Activated T-cell treated with anti-CD3 and anti-CD28 coated beads for 1 hour (primary cell): ENCODE measurements at regions not wholly inside any gene's neighbourhood (a gene's known extent, or its start where the extent isn't known, plus 50 kb on each side); places are given as distances from the start of the nearest gene placed in this dataset.
"Not testable (repeated sequence)": the region's sequence is repeated elsewhere in the genome, so short reads cannot be mapped to it uniquely, and the experiment has no call there.

ENCODE experiments used
- DNase-seq: peaks from one replicate; pipeline ENCODE4 v3.0.0-alpha.2; 2020; ENCODE audit warnings: low read depth

DNA sequence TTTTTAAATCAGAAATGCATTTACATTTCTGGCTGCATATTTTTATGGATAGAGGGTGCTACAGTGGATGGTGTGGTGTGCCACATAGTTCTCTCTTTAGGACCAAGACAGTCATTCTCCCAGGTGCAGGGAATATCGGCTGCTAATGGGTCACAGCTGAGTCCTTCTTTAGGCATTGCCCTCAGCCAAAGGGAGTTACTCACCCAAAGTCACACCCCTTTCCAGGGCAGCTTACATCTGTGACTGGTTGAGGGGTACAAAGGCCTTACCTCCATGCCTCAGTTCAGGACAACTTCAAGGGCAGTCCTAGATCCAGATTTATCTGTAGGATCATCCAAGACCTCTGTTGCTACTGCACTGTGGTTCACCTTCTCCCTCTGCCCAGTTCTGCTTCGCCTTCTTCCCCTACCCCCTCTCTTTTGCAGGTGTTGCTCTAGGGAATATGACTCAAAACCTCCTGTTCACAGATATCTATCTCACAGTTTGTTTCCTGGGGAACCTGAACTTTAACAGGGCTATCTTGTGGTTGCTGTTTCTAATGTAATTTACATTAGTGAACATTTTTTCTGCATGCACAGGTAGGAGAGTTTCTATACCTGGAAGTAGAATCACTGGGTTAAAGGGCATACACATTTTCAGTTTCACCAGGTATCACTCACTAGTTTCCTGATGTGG lies 413.9 kb downstream of the RPS6KC1 start:
- no peak for DNase-seq

DNA sequence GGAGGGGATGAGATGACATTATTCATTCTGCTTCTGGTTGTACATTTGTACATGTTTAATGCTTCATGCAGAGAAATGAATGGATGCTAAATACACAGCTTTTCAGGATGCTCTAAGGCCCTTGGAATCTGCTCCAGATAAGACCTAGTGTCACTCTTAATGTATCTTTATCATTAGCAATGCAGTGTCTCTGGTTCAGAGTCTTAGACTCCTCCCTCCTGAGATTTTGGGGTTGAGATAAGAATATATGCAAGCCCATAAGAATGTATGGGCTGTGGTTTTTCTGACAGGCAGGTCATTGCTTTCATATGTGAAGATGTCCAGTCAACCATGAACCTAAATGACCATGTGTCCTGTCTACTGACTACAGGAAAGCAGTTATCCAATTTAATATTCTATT lies 415.5 kb downstream of the RPS6KC1 start:
- no peak for DNase-seq

DNA sequence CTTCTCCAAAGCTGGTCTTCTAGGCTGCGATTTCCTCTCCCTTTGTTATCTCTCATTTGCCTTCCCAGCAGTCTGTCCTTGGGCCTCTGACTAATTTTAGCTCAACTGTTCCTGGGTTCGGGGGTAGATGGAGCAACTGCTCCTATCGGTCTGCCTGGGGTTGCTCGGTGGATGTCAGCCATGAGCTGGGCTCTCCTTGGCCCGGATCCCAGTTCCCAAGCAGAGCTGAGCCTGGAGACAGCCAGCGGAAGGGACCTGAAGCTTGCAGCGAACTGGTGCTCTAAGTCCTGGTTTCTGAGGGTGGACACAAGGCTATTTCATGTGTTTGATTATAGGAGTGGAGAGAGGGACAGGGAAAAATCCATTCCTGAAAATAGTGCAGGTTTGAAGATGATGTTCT lies 423.0 kb downstream of the RPS6KC1 start:
- DNase-seq: no peak

DNA sequence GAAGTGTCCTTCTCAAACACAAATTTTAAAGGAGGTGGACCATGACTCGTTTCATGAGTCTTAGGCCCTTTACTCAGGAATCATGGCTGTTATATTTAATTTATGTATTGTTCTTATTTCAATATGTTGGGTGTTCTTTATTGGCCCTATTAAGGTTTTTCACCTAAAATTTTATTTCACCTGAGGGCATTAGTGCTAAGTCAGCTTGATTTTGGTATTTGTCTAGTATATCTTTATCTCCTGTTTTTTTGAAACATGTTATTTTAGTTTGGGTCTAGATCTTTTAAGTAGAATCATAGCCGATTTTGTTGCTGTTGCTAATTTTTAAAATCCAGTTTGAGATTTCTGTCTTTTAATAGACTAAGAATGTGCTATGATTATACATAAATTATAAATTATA lies 430.4 kb downstream of the RPS6KC1 start:
- no peak for DNase-seq

DNA sequence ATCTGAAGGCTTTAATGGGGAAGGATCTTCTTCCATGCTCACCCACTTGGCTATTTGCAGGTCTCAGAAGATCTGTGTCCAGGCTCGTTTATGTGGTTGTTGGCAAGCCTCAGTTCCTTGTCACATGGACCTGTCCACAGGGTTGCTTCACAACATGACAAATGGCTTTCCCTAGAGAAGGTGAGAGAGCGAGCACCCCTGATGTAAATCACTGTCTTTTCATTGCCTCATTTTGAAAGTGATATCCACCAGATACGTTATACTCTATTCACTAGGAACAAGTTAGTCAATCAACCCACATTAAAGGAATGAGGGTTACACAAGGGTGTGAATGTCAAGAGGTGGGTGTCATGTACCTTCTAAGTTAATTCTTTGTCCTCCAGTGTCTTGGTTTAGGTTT lies 433.3 kb downstream of the RPS6KC1 start:
- no peak for DNase-seq

DNA sequence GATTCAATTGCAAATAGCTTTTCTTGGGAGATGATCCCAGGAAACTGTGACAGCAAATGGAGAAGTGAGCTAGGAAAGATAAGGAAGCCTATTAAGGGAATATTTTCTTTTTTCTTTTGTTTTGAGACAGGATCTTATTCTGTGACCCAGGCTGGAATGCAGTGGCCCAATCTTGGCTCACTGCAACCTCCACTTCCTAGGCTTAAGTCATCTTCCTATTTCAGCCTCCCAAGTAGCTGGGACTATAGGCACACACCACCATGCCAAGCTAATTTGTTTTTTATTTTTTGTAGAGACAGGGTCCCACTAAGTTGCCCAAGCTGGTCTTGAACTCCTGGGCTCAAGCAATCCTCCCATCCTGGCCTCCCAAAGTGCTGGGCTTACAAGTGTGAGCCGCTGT lies 433.7 kb downstream of the RPS6KC1 start:
- DNase-seq: no peak

DNA sequence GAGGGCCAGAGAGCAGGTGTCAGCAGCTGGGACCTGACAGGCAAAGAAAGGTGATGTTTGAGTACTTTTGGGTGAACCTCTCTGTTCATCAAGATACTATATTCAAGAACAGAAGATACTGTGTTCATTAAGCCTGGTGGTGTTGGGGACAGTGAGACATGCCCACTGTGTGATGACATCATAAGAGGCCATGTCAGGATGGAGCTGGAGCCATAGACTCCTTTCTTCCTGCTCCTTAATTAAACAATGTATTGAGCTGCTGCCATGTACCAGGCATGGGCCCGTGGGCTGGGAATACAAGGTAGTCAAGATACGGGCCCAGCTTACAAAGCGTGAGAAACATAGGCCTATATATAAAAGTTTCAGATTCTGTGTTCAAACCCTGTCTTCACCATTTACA lies 435.4 kb downstream of the RPS6KC1 start:
- no peak for DNase-seq

DNA sequence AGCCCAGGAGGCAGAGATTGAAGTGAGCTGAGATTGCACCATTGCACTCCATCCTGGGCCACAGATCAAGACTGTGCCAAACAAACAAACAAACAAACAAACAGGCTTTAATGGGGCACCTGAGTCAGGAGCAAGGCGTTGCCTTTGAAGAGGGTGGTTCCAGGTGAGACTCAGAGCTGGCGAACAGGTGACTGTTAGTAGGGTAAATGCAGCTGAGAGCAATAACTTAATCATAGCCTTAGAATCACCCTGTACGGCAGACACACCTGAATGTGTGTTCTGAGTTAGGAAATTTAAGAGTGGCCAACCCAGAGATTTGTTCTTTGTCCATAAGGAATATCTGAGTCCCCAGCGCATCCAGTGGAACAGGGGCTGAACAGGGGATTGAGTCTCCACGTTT lies 440.4 kb downstream of the RPS6KC1 start:
- DNase-seq: no peak

DNA sequence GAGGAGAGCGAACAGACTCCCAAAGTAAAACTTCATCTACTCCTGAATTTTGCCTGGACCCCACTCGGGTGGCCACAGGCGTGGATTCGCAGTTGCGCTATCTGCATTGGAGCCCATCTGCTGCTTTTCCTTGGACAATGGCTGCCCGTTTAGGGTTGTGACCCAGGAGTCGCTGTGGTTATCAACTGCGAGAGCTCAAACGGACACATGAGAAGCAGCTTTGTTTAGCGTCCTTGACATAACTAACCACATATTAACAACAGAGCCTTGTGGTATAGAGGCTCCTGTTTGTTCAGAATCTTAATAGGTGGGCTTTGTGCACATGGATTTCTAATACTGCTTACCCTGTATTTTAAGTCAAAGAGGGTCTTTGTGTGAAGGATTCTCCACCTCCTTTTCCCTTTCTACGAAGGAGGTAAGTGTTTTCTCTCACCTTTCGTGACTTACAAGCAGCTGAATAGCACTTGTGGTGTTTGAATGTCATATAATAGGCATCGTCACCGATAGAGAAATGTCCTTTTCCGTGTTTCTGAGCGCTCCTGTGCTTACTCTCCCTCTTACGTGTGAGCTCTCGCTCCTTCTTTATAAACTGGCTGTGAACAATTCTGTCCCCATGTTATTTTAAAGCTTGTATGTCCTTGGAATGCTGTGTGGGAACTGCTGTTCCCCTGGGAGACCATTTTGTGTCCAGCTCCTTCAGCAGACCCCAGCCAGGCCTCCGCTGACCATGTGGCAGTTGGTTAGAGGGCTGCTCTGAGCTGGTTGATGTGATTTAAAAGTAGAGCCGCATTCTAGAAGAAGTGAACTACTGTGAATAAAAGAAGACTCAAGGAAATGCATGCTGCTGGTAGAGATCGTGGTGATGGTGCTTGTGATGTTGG lies 441.4 kb downstream of the RPS6KC1 start:
- DNase-seq: no peak

DNA sequence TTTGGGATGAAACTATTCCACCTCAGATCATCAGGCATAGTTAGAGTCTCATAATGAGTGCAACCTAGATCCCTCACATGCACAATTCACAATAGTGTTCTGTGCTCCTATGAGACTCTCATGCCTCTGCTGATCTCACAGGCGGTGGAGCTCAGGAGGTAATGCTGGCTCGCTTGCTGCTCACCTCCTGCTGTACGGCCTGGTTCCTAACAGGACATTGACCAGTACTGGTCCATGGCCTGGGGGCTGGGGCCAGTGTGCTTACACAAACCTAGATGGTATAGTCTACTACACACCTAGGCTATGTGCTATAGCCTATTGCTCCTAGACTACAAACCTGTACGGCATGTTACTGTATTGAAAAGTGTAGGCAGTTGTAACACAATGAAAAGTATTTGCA lies 448.4 kb downstream of the RPS6KC1 start:
- no peak for DNase-seq

DNA sequence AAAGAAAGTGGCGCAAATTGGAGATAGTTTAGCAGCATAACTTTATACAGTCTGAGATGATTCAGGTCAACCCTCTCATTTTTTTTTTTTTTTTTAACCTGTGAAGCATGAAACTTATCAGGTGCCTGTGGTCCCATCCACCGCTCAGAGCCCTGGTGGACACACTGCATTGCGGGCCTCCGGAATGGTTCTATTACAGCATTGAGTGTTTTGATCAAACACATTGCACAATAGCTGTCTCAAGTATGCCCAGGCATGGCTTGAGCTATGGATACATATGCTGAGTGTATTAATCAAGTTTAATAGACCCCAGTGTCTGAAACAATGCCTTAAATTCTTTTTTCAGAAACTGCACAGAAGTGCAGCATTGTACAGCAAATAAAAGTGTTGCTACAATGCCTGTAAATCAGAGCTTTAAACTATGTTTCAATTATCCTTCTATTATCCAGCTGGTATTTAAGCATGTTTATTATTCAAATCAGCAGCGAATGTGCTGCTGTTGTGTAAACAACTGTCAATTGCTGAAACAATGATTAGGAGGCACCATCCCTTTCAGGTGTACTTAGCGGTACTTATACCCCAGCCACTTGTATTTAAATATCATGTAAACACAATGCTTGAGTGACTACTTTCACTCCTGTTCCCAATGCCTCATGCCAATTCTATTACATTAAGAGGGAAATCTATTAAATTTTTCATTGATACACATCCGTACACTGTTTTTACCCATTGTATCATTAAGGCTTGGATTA lies 456.6 kb downstream of the RPS6KC1 start:
- DNase-seq: no peak

DNA sequence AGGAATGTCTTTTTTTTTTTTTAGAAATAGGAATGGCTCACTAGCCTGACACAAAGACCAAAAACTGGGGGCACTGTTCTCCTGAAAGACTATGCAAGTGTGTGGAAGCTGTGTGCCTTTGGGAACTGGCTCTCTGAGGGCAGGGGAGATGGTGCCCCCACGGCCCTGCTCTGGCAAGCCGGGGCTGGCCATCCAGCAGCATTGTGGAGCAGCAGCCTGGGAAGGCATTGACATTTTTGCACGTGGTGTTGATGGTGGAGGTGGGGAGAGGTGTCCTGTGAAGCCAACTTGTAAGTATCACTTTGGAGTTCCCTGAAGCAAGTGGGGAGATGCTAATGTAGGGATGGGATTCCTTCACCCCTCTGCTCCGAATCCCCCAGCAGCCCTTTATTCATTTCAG lies 460.1 kb downstream of the RPS6KC1 start:
- no peak for DNase-seq

DNA sequence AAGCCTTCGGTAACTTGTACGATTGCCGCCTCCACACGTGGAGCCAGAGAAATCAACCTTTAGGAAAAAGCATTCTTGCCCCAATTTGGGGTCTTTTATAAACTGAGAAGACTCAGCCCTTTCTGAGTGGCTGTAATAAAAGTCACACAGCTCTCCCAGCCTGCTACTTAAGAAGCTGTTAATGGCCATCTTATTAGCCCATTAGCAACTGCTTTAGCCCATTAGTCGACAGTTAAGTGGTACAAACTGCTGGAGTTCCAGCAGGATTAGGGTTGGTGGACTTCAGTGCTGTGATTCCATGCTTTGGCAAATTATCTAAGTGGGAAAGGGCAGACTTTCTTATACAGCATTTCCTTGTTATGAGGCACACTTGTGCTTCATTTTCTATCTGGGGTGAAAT lies 461.3 kb downstream of the RPS6KC1 start:
- no peak for DNase-seq

DNA sequence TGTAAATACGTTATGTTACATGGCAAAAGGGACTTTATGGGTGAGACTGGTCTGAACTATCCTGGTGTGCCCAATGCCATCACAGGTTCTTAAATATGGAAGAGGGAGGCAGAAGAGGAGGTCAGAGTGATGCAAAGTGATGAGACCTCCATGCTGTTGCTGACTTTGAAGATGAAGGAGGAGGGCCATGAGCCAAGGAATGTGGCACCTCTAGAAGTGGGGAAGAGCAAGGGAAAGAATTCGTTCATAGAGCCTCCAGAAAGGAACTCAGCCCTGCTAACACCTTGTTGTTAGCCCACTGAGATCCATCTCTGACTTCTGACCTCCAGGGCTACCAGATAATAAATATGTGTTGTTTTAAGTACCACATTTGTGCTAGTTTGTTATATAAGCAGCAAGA lies 462.0 kb downstream of the RPS6KC1 start:
- no peak for DNase-seq

DNA sequence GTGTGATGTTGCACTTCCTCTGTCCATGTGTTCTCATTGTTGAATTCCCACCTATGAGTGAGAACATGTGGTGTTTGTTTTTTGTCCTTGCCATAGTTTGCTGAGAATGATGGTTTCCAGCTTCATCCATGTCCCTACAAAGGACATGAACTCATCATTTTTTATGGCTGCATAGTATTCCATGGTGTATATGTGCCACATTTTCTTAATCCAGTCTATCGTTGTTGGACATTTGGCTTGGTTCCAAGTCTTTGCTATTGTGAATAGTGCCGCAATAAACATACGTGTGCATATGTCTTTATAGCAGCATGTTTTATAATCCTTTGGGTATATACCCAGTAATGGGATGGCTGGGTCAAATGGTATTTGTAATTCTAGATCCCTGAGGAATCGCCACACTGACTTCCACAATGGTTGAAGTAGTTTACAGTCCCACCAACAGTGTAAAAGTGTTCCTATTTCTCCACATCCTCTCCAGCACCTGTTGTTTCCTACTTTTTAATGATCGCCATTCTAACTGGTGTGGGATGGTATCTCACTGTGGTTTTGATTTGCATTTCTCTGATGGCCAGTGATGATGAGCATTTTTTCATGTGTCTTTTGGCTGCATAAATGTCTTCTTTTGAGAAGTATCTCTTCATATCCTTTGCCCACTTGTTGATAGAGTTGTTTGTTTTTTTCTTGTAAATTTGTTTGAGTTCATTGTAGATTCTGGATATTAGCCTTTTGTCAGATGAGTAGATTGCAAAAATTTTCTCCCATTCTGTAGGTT lies 463.6 kb downstream of the RPS6KC1 start:
- DNase-seq: not testable (repeated sequence)

DNA sequence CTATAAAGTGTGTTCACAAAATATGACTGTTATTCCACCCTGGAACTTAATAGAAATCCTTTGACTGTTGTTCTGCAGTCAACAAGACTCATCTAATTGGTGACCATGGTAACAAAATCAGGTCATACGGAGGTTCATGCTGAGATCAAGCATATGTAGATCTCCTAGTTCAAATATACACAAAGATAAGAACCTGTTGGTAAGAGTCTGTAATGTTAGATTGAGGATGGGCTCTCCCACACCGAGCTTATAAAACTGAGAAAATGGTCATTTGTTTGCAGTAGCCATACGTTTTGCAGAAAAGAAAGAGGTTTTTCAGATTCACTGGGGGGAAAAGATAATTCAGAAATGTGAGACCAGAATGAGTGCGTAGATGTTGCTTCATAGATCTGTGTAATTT lies 468.1 kb downstream of the RPS6KC1 start:
- no peak for DNase-seq

DNA sequence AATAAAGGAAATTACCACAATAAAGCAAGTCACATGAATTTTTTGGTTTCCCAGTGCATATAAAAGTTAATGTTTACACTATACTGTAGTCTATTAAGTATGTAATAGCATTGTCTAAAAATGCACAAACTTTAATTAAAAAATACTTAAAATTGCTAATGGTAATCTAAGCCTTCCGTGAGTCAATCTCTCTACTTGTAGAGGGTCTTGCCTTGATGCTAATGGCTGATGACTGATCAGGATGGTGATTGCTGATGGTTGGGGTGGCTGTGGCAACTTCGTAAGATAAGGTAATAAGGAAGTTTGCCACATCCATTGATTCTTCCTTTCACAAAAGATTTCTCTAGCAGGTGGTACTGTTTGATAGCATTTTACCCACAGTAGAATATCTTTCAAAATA lies 466.6 kb upstream of the PROX1 start:
- DNase-seq: no peak

DNA sequence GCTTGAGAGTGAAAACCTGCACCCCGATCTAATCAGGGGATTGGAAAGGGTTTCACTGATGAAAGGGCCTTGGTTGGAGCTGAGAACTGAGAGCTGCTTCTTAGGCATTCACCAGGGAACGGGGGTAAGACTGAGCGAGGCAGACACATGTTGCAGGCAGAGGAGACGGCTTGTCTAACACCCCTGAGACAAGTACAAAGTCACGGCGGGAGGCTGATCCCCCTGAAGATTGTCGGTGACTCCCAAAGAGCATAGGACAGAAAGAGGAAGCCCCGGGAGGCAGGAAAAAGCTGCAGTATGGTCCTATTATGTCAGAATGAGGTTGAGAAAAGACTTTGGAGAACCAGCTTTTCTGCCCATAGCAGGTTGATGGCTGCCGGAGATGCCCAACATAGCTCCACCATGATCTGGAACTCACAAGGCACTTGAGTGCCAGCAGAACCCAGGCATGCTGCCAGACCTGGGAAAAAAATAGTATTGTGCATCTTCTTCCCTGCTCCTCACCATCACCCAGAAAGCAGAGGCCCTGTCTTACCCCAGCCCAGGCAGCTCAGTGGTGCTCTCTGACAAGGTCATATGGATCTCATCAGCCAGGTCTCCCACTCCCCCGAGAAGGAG lies 463.9 kb upstream of the PROX1 start:
- no peak for DNase-seq

DNA sequence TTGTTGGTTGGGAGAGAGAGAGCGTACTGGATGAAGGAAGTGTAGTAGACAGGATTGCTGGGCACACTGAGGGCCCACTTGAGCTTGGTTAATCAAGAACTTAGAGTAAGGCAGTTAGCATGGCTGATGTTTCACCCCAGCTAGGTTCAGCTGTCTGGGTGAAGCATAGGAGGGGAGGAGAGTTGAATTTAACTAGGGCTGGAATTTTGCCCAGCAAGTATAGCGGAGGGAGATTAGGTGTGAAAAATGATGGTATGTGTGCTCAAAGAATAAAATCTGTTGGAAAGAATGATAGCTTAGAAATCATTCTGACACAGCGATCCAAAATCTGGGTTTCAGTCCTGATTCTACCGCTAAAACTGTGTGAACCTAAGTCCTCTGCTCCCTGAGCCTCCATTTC lies 461.5 kb upstream of the PROX1 start:
- DNase-seq: no peak

DNA sequence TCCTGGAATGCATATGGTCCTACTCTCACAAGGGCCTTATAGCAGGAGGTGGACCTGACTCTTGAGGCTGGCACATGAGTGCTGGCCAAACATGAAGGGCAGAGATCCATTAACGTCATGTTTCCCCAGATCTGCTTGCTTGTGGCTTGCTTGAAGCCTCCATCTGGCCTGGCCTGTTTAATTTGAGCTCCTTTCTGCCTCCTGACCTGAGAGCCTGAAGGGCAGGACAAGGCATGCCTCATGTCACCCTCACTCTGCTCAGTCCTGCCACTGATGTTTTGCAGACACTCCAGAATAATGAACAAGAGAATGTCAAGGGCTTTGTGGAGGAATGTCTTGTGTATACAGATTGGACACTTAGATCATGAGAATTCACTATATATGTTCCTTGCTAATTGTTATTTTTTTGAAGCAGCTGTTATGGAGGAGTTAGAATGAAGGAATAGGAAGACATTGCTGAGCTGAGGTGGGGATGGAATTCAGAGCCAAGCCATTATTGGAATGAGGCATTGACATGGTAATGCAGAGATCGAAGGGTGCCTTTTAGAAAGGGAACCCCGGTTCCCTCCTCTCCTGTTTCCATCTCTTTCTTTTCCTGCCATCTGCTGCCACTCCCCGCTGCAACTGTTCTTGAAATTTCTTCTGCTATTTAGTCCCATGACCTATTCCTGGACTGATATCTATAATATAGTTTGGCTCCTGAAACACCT lies 457.0 kb upstream of the PROX1 start:
- DNase-seq: no peak
